Fibroblast of skin of left quadriceps (primary cell): ENCODE measurements at regions not wholly inside any gene's neighbourhood (a gene's known extent, or its start where the extent isn't known, plus 50 kb on each side); places are given as distances from the start of the nearest gene placed in this dataset.
A peak's percentile ranks its signal among the peaks of the same experiment; 100 is the strongest.

Experiments
- DNase-seq, 2 experiments: peaks; one replicate each; pipeline ENCODE4 v3.0.0-alpha.2; 2013; ENCODE audit warnings: low read depth in 2 of 2

- DNase-seq: no peak
These were observed 244.0 kb upstream of the TPM1 start for GRCh38 chr15:62798536-62798935.

- no peak for DNase-seq
These were observed 243.5 kb upstream of the TPM1 start for GRCh38 chr15:62799037-62799436.

- DNase-seq: no peak
These were observed 242.6 kb upstream of the TPM1 start for GRCh38 chr15:62799919-62800318.

GRCh38 chr15:62802612-62803011 lies 239.9 kb upstream of the TPM1 start:
- no peak for DNase-seq

GRCh38 chr15:62803856-62804400 lies 238.6 kb upstream of the TPM1 start:
- no peak for DNase-seq

GRCh38 chr15:62805502-62805901 lies 237.0 kb upstream of the TPM1 start:
- no peak for DNase-seq

- no peak for DNase-seq
These were observed 234.9 kb upstream of the TPM1 start for GRCh38 chr15:62807539-62808130.

GRCh38 chr15:62809115-62809967 lies 233.2 kb upstream of the TPM1 start:
- peak; percentile 32 to 38 for DNase-seq

- DNase-seq: no peak
These were observed 232.6 kb upstream of the TPM1 start for GRCh38 chr15:62809968-62810260.

GRCh38 chr15:62812515-62812835 lies 230.1 kb upstream of the TPM1 start:
- no peak for DNase-seq

GRCh38 chr15:62816342-62817069 lies 226.0 kb upstream of the TPM1 start:
- no peak for DNase-seq

GRCh38 chr15:62818691-62819090 lies 223.9 kb upstream of the TPM1 start:
- DNase-seq: no peak

- no peak for DNase-seq
These were observed 221.0 kb upstream of the TPM1 start for GRCh38 chr15:62821384-62822131.

GRCh38 chr15:62822228-62822627 lies 220.3 kb upstream of the TPM1 start:
- DNase-seq: no peak

GRCh38 chr15:62823561-62823960 lies 219.0 kb upstream of the TPM1 start:
- no peak for DNase-seq

- peak; percentile 48 to 52 for DNase-seq
These were observed 218.2 kb upstream of the TPM1 start for GRCh38 chr15:62824111-62825015.

- no peak for DNase-seq
These were observed 217.4 kb upstream of the TPM1 start for GRCh38 chr15:62825191-62825590.

GRCh38 chr15:62826561-62826960 lies 216.0 kb upstream of the TPM1 start:
- no peak for DNase-seq

GRCh38 chr15:62828364-62828763 lies 214.2 kb upstream of the TPM1 start:
- DNase-seq: no peak

- DNase-seq: no peak
These were observed 210.3 kb upstream of the TPM1 start for GRCh38 chr15:62832231-62832630.

GRCh38 chr15:62833646-62834045 lies 208.9 kb upstream of the TPM1 start:
- DNase-seq: peak; percentile 50 to 59
